ENCODE measurements at regions not wholly inside any gene's neighbourhood (a gene's known extent, or its start where the extent isn't known, plus 50 kb on each side); places are given as distances from the start of the nearest gene placed in this dataset.

DNA sequence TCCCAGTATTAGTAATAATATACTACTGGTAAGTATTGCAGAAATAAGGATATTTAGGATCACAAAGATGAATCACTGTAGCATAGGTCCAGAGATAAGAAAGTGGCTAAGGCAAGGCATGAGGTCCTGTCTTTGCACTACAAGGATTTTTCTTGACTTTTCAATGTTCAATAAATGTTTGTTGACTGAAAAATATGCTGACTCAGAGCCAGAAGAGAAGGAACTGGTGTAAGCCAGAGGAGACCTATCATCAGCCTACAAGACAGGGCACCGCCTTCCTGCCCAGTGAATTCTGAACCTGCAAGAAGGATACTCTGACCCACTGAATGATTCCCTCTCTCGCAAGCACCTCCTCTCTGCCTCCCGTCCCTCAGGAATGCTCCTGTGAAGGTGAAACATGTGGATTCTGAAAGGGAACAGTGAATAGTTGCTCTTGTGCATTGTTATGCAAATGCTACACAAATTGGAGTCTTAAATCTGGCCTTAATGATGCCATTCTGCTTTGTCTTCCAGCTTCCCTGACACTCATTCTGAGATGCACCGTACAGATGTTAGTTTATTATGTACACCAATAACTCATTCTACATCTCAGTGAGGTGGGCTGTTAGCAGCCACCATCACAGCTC lies 540.0 kb downstream of the OMA1 start:
- DNase-seq (ENCODE audit: low read depth in 2 of 2): no peak
- no peaks in the 10 kb centered on the region for H3K4me1 ChIP-seq (ENCODE audit: control insufficient read depth, extremely low read depth, insufficient read depth, low read length)
- H2AFZ ChIP-seq (ENCODE audit: low read length): no peak overlapping the region
- TF ChIP-seq, protein P1, sequence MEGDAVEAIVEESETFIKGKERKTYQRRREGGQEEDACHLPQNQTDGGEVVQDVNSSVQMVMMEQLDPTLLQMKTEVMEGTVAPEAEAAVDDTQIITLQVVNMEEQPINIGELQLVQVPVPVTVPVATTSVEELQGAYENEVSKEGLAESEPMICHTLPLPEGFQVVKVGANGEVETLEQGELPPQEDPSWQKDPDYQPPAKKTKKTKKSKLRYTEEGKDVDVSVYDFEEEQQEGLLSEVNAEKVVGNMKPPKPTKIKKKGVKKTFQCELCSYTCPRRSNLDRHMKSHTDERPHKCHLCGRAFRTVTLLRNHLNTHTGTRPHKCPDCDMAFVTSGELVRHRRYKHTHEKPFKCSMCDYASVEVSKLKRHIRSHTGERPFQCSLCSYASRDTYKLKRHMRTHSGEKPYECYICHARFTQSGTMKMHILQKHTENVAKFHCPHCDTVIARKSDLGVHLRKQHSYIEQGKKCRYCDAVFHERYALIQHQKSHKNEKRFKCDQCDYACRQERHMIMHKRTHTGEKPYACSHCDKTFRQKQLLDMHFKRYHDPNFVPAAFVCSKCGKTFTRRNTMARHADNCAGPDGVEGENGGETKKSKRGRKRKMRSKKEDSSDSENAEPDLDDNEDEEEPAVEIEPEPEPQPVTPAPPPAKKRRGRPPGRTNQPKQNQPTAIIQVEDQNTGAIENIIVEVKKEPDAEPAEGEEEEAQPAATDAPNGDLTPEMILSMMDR (conservative IDR thresholded peaks at IDR 0.05 in 1 of 2, IDR thresholded peaks at IDR 0.05 in 1 of 2; ENCODE audit: low read depth in 1 of 2, low read length in 2 of 2): no peak
- TF ChIP-seq EZH2 (IDR thresholded peaks at IDR 0.05; ENCODE audit: low read length, missing control alignments): no peak
- no peaks in the 10 kb centered on the region for H3K27me3 ChIP-seq (ENCODE audit: control insufficient read depth, insufficient read depth, low read length)
- no peaks in the 10 kb centered on the region for H3K9me3 ChIP-seq (ENCODE audit: control insufficient read depth, insufficient read depth, low read depth, low read length)
- no peak overlapping the region for H3K9ac ChIP-seq (ENCODE audit: insufficient read depth, low read length)
- H4K20me1 ChIP-seq (ENCODE audit: control insufficient read depth, extremely low read depth, insufficient read depth, low read length): no peaks in the 10 kb centered on the region
- no peak overlapping the region for H3K4me2 ChIP-seq (ENCODE audit: extremely low read depth, insufficient read depth, low read length)
- H3K27ac ChIP-seq (ENCODE audit: insufficient read depth, low read length): no peak overlapping the region
- H3K4me3 ChIP-seq (replicated peaks in 1 of 4; ENCODE audit: control extremely low read depth in 1 of 4, insufficient read depth in 1 of 4, low read depth in 3 of 4, low read length in 4 of 4): no peak overlapping the region
- H3K79me2 ChIP-seq (ENCODE audit: control insufficient read depth, insufficient read depth, low read length): no peaks in the 10 kb centered on the region
- no peaks in the 10 kb centered on the region for H3K36me3 ChIP-seq (ENCODE audit: control insufficient read depth, insufficient read depth, low read length)

DNA sequence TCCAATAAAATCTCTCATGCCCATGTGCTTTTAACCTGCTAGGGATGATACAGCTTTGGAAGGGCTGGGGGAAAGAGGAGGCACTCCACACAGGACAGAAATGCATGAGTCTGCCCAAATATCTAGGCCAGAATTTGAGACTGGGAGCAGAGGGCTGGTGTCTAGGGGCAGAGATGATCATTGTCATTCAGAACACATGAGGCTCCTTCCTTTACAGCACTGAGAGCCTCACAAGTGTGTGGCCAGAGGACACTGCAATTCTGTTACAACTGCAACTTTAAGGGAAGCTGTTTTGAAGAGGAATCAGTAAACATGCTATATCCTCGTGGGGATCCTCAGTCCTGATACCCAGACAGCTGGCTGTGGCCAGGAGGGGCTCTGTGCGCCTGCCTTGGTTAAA lies 541.3 kb downstream of the OMA1 start:
- no peak overlapping the region for H3K4me3 ChIP-seq (replicated peaks in 1 of 4; ENCODE audit: control extremely low read depth in 1 of 4, insufficient read depth in 1 of 4, low read depth in 3 of 4, low read length in 4 of 4)
- H3K79me2 ChIP-seq (ENCODE audit: control insufficient read depth, insufficient read depth, low read length): no peaks in the 10 kb centered on the region
- TF ChIP-seq, protein P1 (conservative IDR thresholded peaks at IDR 0.05 in 1 of 2, IDR thresholded peaks at IDR 0.05 in 1 of 2; ENCODE audit: low read depth in 1 of 2, low read length in 2 of 2): no peak
- TF ChIP-seq EZH2 (IDR thresholded peaks at IDR 0.05; ENCODE audit: low read length, missing control alignments): no peak
- no peak overlapping the region for H3K9ac ChIP-seq (ENCODE audit: insufficient read depth, low read length)
- H3K4me1 ChIP-seq (ENCODE audit: control insufficient read depth, extremely low read depth, insufficient read depth, low read length): no peaks in the 10 kb centered on the region
- no peak overlapping the region for H3K27ac ChIP-seq (ENCODE audit: insufficient read depth, low read length)
- no peak overlapping the region for H2AFZ ChIP-seq (ENCODE audit: low read length)
- H4K20me1 ChIP-seq (ENCODE audit: control insufficient read depth, extremely low read depth, insufficient read depth, low read length): no peaks in the 10 kb centered on the region
- H3K27me3 ChIP-seq (ENCODE audit: control insufficient read depth, insufficient read depth, low read length): no peaks in the 10 kb centered on the region
- no peak for DNase-seq (ENCODE audit: low read depth in 2 of 2)
- H3K36me3 ChIP-seq (ENCODE audit: control insufficient read depth, insufficient read depth, low read length): no peaks in the 10 kb centered on the region
- no peak overlapping the region for H3K4me2 ChIP-seq (ENCODE audit: extremely low read depth, insufficient read depth, low read length)
- H3K9me3 ChIP-seq (ENCODE audit: control insufficient read depth, insufficient read depth, low read depth, low read length): no peaks in the 10 kb centered on the region

DNA sequence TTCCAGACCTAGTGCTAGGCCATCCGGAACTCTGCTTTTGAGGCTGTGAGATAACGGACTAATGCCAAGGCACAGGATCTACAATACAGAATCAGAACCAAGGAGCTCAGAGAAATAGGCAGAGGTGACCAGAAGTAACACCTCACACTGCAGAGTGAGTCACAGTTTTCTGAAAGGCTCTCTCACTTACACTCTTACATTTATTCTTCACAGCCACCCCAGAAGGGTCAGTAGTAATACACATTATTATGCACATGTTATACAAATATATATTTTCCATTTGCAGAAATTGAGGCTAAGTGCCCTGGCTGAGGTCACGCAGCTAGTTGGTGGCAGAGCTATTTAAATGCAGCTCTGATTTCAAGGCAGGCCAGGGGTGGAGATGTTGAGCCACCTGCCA lies 542.5 kb downstream of the OMA1 start:
- no peak overlapping the region for H3K4me3 ChIP-seq (replicated peaks in 1 of 4; ENCODE audit: control extremely low read depth in 1 of 4, insufficient read depth in 1 of 4, low read depth in 3 of 4, low read length in 4 of 4)
- H3K9ac ChIP-seq (ENCODE audit: insufficient read depth, low read length): no peak overlapping the region
- no peak overlapping the region for H3K4me2 ChIP-seq (ENCODE audit: extremely low read depth, insufficient read depth, low read length)
- no peaks in the 10 kb centered on the region for H3K36me3 ChIP-seq (ENCODE audit: control insufficient read depth, insufficient read depth, low read length)
- no peak overlapping the region for H2AFZ ChIP-seq (ENCODE audit: low read length)
- H3K4me1 ChIP-seq (ENCODE audit: control insufficient read depth, extremely low read depth, insufficient read depth, low read length): no peaks in the 10 kb centered on the region
- no peaks in the 10 kb centered on the region for H3K9me3 ChIP-seq (ENCODE audit: control insufficient read depth, insufficient read depth, low read depth, low read length)
- H4K20me1 ChIP-seq (ENCODE audit: control insufficient read depth, extremely low read depth, insufficient read depth, low read length): no peaks in the 10 kb centered on the region
- TF ChIP-seq, protein P1 (conservative IDR thresholded peaks at IDR 0.05 in 1 of 2, IDR thresholded peaks at IDR 0.05 in 1 of 2; ENCODE audit: low read depth in 1 of 2, low read length in 2 of 2): no peak
- H3K27me3 ChIP-seq (ENCODE audit: control insufficient read depth, insufficient read depth, low read length): no peaks in the 10 kb centered on the region
- H3K27ac ChIP-seq (ENCODE audit: insufficient read depth, low read length): no peak overlapping the region
- DNase-seq (ENCODE audit: low read depth in 2 of 2): no peak
- no peaks in the 10 kb centered on the region for H3K79me2 ChIP-seq (ENCODE audit: control insufficient read depth, insufficient read depth, low read length)
